OCI-LY3 (cell line): ENCODE measurements at regions not wholly inside any gene's neighbourhood (a gene's known extent, or its start where the extent isn't known, plus 50 kb on each side); places are given as distances from the start of the nearest gene placed in this dataset.

Experiments
- H2AFZ ChIP-seq: fragments of 200-600, 300-600 bp; shearing (Covaris generic); 2 replicates; pipeline ENCODE4 v1.6.0; 2014; ENCODE audit warnings: antibody characterized with exemption, low read depth, low read length
- H3K27ac ChIP-seq: fragments of 200-600, 300-600 bp; sonication (generic); 2 replicates; pipeline ENCODE4 v1.5.1; 2014; ENCODE audit warnings: mild to moderate bottlenecking, low read length, moderate library complexity, mixed read lengths
- H3K27me3 ChIP-seq: fragments of 200-600, 300-600 bp; sonication (generic); 2 replicates; pipeline ENCODE4 v1.6.1; 2014; ENCODE audit warnings: low read depth, low read length, mixed read lengths
- H3K36me3 ChIP-seq: fragments of 200-600, 300-600 bp; sonication (generic); replicated peaks from 2 replicates; pipeline ENCODE3; 2014; ENCODE audit warnings: low read depth, low read length, mixed read lengths
- H3K4me1 ChIP-seq: fragments of 300-600, 200-600 bp; sonication (generic); 2 replicates; pipeline ENCODE4 v1.6.1; 2014; ENCODE audit warnings: low read length, mixed read lengths
- H3K4me2 ChIP-seq: fragments of 200-600, 300-600 bp; sonication (generic); 2 replicates; pipeline ENCODE4 v1.6.1; 2014; ENCODE audit warnings: low read length, mixed read lengths
- H3K4me3 ChIP-seq: fragments of 300-600, 200-600 bp; sonication (generic); 2 replicates; pipeline ENCODE4 v1.5.1; 2014; ENCODE audit warnings: antibody characterized with exemption, mild to moderate bottlenecking, low read length, moderate library complexity
- H3K79me2 ChIP-seq: fragments of 300-600, 200-600 bp; shearing (Covaris generic); 2 replicates; pipeline ENCODE4 v1.6.1; 2014; ENCODE audit warnings: mild to moderate bottlenecking, low read length, mixed read lengths
- H3K9ac ChIP-seq: fragments of 300-600, 200-600 bp; shearing (Covaris generic); 2 replicates; pipeline ENCODE4 v1.6.0; 2014; ENCODE audit warnings: mild to moderate bottlenecking, low read length, moderate library complexity
- H3K9me3 ChIP-seq: fragments of 200-600, 300-600 bp; shearing (Covaris generic); 2 replicates; pipeline ENCODE4 v1.6.1; 2014; ENCODE audit warnings: low read length, mixed read lengths; ENCODE audit not compliant: insufficient read depth
- H4K20me1 ChIP-seq: fragments of 200-600, 300-600 bp; sonication (generic); 2 replicates; pipeline ENCODE4 v1.6.1; 2016; ENCODE audit warnings: low read length, mixed read lengths; ENCODE audit not compliant: insufficient read depth
- CTCF ChIP-seq: fragments of 200-600, 300-600 bp; sonication (generic); IDR thresholded peaks from 2 replicates; pipeline ENCODE4 v1.5.1; 2014; ENCODE audit warnings: antibody characterized with exemption, low read length, low read depth
- EZH2phosphoT487 ChIP-seq: fragments of 200-600 bp; shearing (Covaris generic); IDR thresholded peaks from 2 replicates; pipeline ENCODE4 v1.6.1; 2018; ENCODE audit warnings: antibody characterized with exemption, mixed run types, low read depth

GRCh38 chr9:105828171-105828570 is 133.8 kb downstream of the TMEM38B start:
- no peak overlapping the region for H3K27ac ChIP-seq
- H3K79me2 ChIP-seq: no peaks in the 10 kb centered on the region
- H3K36me3 ChIP-seq: no peaks in the 10 kb centered on the region
- no peaks in the 10 kb centered on the region for H3K27me3 ChIP-seq
- H3K4me1 ChIP-seq: no peaks in the 10 kb centered on the region
- no peaks in the 10 kb centered on the region for H4K20me1 ChIP-seq
- no peak overlapping the region for H3K4me3 ChIP-seq
- TF ChIP-seq EZH2phosphoT487: no peak
- no peak for TF ChIP-seq CTCF
- no peak overlapping the region for H3K9ac ChIP-seq
- H3K9me3 ChIP-seq: no peaks in the 10 kb centered on the region
- H2AFZ ChIP-seq: no peak overlapping the region
- H3K4me2 ChIP-seq: no peak overlapping the region

GRCh38 chr9:105828596-105829213 is 134.4 kb downstream of the TMEM38B start:
- H3K27ac ChIP-seq: no peak overlapping the region
- no peak overlapping the region for H3K4me3 ChIP-seq
- H3K4me1 ChIP-seq: no peaks in the 10 kb centered on the region
- TF ChIP-seq CTCF (no peak), EZH2phosphoT487 (no peak)
- H3K36me3 ChIP-seq: no peaks in the 10 kb centered on the region
- H3K27me3 ChIP-seq: no peaks in the 10 kb centered on the region
- no peak overlapping the region for H3K4me2 ChIP-seq
- H3K9me3 ChIP-seq: no peaks in the 10 kb centered on the region
- no peaks in the 10 kb centered on the region for H4K20me1 ChIP-seq
- H3K79me2 ChIP-seq: no peaks in the 10 kb centered on the region
- no peak overlapping the region for H3K9ac ChIP-seq
- H2AFZ ChIP-seq: no peak overlapping the region

- Histone ChIP-seq H4K20me1 (no peaks in the 10 kb centered on the region), H3K27ac (no peak overlapping the region), H3K9me3 (no peaks in the 10 kb centered on the region), H3K4me2 (no peak overlapping the region), H3K79me2 (no peaks in the 10 kb centered on the region), H3K4me1 (no peaks in the 10 kb centered on the region), H3K36me3 (no peaks in the 10 kb centered on the region), H3K9ac (no peak overlapping the region), H3K27me3 (no peaks in the 10 kb centered on the region), H3K4me3 (no peak overlapping the region), H2AFZ (no peak overlapping the region)
- no peak for TF ChIP-seq CTCF
- no peak for TF ChIP-seq EZH2phosphoT487
Measured at GRCh38 chr9:105830461-105830860, 136.1 kb downstream of the TMEM38B start.

GRCh38 chr9:105832096-105832710 is 137.9 kb downstream of the TMEM38B start:
- no peak overlapping the region for H3K9ac ChIP-seq
- no peak overlapping the region for H2AFZ ChIP-seq
- no peaks in the 10 kb centered on the region for H3K27me3 ChIP-seq
- no peak overlapping the region for H3K4me2 ChIP-seq
- no peak for TF ChIP-seq CTCF
- TF ChIP-seq EZH2phosphoT487: no peak
- no peak overlapping the region for H3K4me3 ChIP-seq
- no peaks in the 10 kb centered on the region for H3K4me1 ChIP-seq
- no peaks in the 10 kb centered on the region for H3K9me3 ChIP-seq
- no peaks in the 10 kb centered on the region for H3K36me3 ChIP-seq
- H3K27ac ChIP-seq: no peak overlapping the region
- H3K79me2 ChIP-seq: no peaks in the 10 kb centered on the region
- no peaks in the 10 kb centered on the region for H4K20me1 ChIP-seq
